Esophagus squamous epithelium (tissue), 4 donors: ENCODE measurements at regions not wholly inside any gene's neighbourhood (a gene's known extent, or its start where the extent isn't known, plus 50 kb on each side); places are given as distances from the start of the nearest gene placed in this dataset.

Experiments used
- CTCF ChIP-seq, 6 experiments: fragments of 450-650 bp in 4 of 6; fragments of 200-600 bp in 2 of 6; sonication (generic) in 2 of 6; IDR thresholded peaks; one replicate each; pipeline ENCODE4 v1.5.1; 2016 to 2019; ENCODE audit warnings: antibody characterized with exemption in 6 of 6, mild to moderate bottlenecking in 4 of 6, moderate library complexity in 4 of 6
- POLR2A ChIP-seq, 4 donors: fragments of 450-650 bp; IDR thresholded peaks; one replicate each; pipeline ENCODE4 v1.6.1; 2017; ENCODE audit warnings: antibody characterized with exemption in 4 of 4, mild to moderate bottlenecking in 4 of 4, moderate library complexity in 3 of 4

GRCh38 chr3:63096248-63097058, 181.7 kb upstream of the SYNPR start:
- no peak for TF ChIP-seq CTCF (IDR thresholded peaks at IDR 0.05)
- TF ChIP-seq POLR2A (IDR thresholded peaks at IDR 0.05) = no peak
